GM12878 (cell line): ENCODE measurements at regions not wholly inside any gene's neighbourhood (a gene's known extent, or its start where the extent isn't known, plus 50 kb on each side); places are given as distances from the start of the nearest gene placed in this dataset.

Experiments used
- ATAC-seq: fragments of 200-7000 bp; cut with Tn5 transposase; 3 replicates; pipeline ENCODE4 v1.9.1; 2020; ENCODE audit warnings: mild to moderate bottlenecking, moderate library complexity
- BruUV-seq: library from RNA; stranded (reverse); fragments of 400-500 nt; replicated peaks from 2 replicates; lab custom pipeline; 2021; lab: Mats Ljungman, UMichigan
- CTCF ChIA-PET: fragments of 300-600 bp; sonication (Branson Sonifier 250); formaldehyde crosslinking; extraction: SDS; loops from one replicate; lab custom pipeline; 2021; ENCODE audit warnings: inconsistent platforms; lab: Yijun Ruan, JAX
- POLR2A ChIA-PET: fragments of 350-600 bp; formaldehyde crosslinking; extraction: SDS; loops from one replicate; lab custom pipeline; 2021; ENCODE audit warnings: inconsistent platforms; lab: Charles Lee
- RAD21 ChIA-PET: fragments of 300-600 bp; sonication (Branson Sonifier 250); formaldehyde crosslinking; loops from one replicate; lab custom pipeline; 2023; ENCODE audit warnings: antibody characterized with exemption; ENCODE audit not compliant: unreplicated experiment; lab: Charles Lee
- SMC1A ChIA-PET: fragments of 300-600 bp; sonication (Branson Sonifier 250); formaldehyde crosslinking; loops from one replicate; lab custom pipeline; 2023; ENCODE audit not compliant: unreplicated experiment, uncharacterized antibody; lab: Charles Lee
- DNase-seq: peaks from one replicate; pipeline ENCODE4 v3.0.0-alpha.2; 2011; ENCODE audit warnings: low read depth, low spot score
- FAIRE-seq: peaks from 3 replicates; lab custom pipeline; 2011; peaks lifted over from hg19 to GRCh38; lab: Jason Lieb, UNC
- H2AFZ ChIP-seq: 2 replicates; pipeline ENCODE4 v1.6.0; 2011; ENCODE audit warnings: low read depth, low read length, control low read depth; ENCODE audit not compliant: control insufficient read depth
- H3K27ac ChIP-seq: 2 replicates; pipeline ENCODE4 v1.5.1; 2011; ENCODE audit warnings: control low read depth; ENCODE audit not compliant: control insufficient read depth, insufficient read depth
- H3K27me3 ChIP-seq, 2 experiments: replicated peaks in 1 of 2; 2 replicates each; pipeline versions ENCODE4 v1.6.0 to v1.6.1; 2011; ENCODE audit warnings: low read length in 1 of 2; ENCODE audit not compliant: control insufficient read depth in 2 of 2, insufficient read depth in 2 of 2
- H3K36me3 ChIP-seq, 2 experiments: 2 replicates each; pipeline ENCODE4 v1.5.1; 2011; ENCODE audit warnings: low read length in 1 of 2; ENCODE audit not compliant: control insufficient read depth in 2 of 2, insufficient read depth in 2 of 2
- H3K4me1 ChIP-seq: 2 replicates; pipeline ENCODE4 v1.6.1; 2011; ENCODE audit warnings: mild to moderate bottlenecking, low read length, moderate library complexity, mixed read lengths; ENCODE audit not compliant: control insufficient read depth, insufficient read depth
- H3K4me2 ChIP-seq: 2 replicates; pipeline ENCODE4 v1.6.0; 2011; ENCODE audit warnings: control low read depth; ENCODE audit not compliant: control insufficient read depth, insufficient read depth
- H3K4me3 ChIP-seq: fragments of 200-600 bp; sonication (generic); 2 replicates; pipeline ENCODE4 v1.5.1; 2016
- H3K79me2 ChIP-seq: 2 replicates; pipeline ENCODE4 v1.6.0; 2011; ENCODE audit warnings: low read length; ENCODE audit not compliant: control insufficient read depth, insufficient read depth
- H3K9ac ChIP-seq: 2 replicates; pipeline ENCODE4 v1.8.0; 2011; ENCODE audit warnings: low read length, control low read depth, mixed read lengths; ENCODE audit not compliant: control insufficient read depth, insufficient read depth
- H3K9me3 ChIP-seq: replicated peaks from 3 replicates; pipeline ENCODE4 v1.5.1; 2011; ENCODE audit warnings: mild to moderate bottlenecking, low read length; ENCODE audit not compliant: control insufficient read depth, insufficient read depth
- H4K20me1 ChIP-seq: 2 replicates; pipeline ENCODE4 v1.6.0; 2011; ENCODE audit not compliant: control insufficient read depth, insufficient read depth
- BRCA1 ChIP-seq: IDR thresholded peaks from 2 replicates; pipeline ENCODE4 v1.6.1; 2011; ENCODE audit warnings: low read depth, low read length, improper control_type of control experiment
- CBFB ChIP-seq: IDR thresholded peaks from 2 replicates; pipeline ENCODE4 v1.6.1; 2016; ENCODE audit warnings: antibody characterized with exemption, low read depth
- CBX5 ChIP-seq: sonication (generic); IDR thresholded peaks from 2 replicates; pipeline ENCODE4 v1.6.1; 2016; ENCODE audit warnings: low read depth, moderate library complexity, mild to moderate bottlenecking, inconsistent platforms
- CHD4 ChIP-seq: fragments of 200-600 bp; sonication (generic); IDR thresholded peaks from 2 replicates; pipeline ENCODE4 v1.6.1; 2016; ENCODE audit warnings: mild to moderate bottlenecking
- E2F4 ChIP-seq: IDR thresholded peaks from 2 replicates; pipeline ENCODE4 v1.6.1; 2012; ENCODE audit warnings: low read depth, low read length, improper control_type of control experiment
- EZH2 ChIP-seq: IDR thresholded peaks from 2 replicates; pipeline ENCODE4 v1.6.1; 2012; ENCODE audit warnings: low read depth, mild to moderate bottlenecking, control low read depth, inconsistent platforms, low read length, borderline replicate concordance; ENCODE audit not compliant: control insufficient read depth
- JUNB ChIP-seq: IDR thresholded peaks from 2 replicates; pipeline ENCODE4 v1.6.1; 2016; ENCODE audit warnings: antibody characterized with exemption, mild to moderate bottlenecking
- KAT2A ChIP-seq: conservative IDR thresholded peaks from 2 replicates; pipeline ENCODE4 v1.6.1; 2011; ENCODE audit warnings: low read depth, low read length; ENCODE audit not compliant: control insufficient read depth
- KDM1A ChIP-seq: fragments of 200-600 bp; sonication (generic); IDR thresholded peaks from 2 replicates; pipeline ENCODE4 v1.6.1; 2016; ENCODE audit warnings: borderline replicate concordance
- NFXL1 ChIP-seq: fragments of 450-650 bp; IDR thresholded peaks from 2 replicates; pipeline ENCODE4 v1.6.1; 2017; ENCODE audit warnings: antibody characterized with exemption, mild to moderate bottlenecking, borderline replicate concordance
- NFYA ChIP-seq: IDR thresholded peaks from 2 replicates; pipeline ENCODE4 v1.6.1; 2011; ENCODE audit warnings: low read depth, mild to moderate bottlenecking, low read length, improper control_type of control experiment, borderline replicate concordance
- SIX5 ChIP-seq: IDR thresholded peaks from 2 replicates; pipeline ENCODE4 v1.6.1; 2011; ENCODE audit warnings: mild to moderate bottlenecking, low read depth, low read length, moderate library complexity; ENCODE audit not compliant: severe bottlenecking
- SMAD5 ChIP-seq: IDR thresholded peaks from 2 replicates; pipeline ENCODE4 v1.6.1; 2016; ENCODE audit warnings: antibody characterized with exemption, low read depth
- SREBF2 ChIP-seq: IDR thresholded peaks from 2 replicates; pipeline ENCODE4 v1.6.1; 2012; ENCODE audit warnings: mild to moderate bottlenecking, low read length
- SRF ChIP-seq, 2 experiments: IDR thresholded peaks; 2 replicates each; pipeline ENCODE4 v1.6.1; 2011; ENCODE audit warnings: low read depth in 2 of 2, low read length in 2 of 2, mild to moderate bottlenecking in 1 of 2, moderate library complexity in 1 of 2
- YY1 ChIP-seq: IDR thresholded peaks from 2 replicates; pipeline ENCODE4 v1.6.1; 2011; ENCODE audit warnings: low read depth, mild to moderate bottlenecking, low read length
- ZNF622 ChIP-seq: fragments of 450-650 bp; IDR thresholded peaks from 2 replicates; pipeline ENCODE4 v1.6.1; 2017; ENCODE audit warnings: mild to moderate bottlenecking, inconsistent platforms
- ZZZ3 ChIP-seq: IDR thresholded peaks from 2 replicates; pipeline ENCODE4 v1.6.1; 2011; ENCODE audit warnings: low read depth; ENCODE audit not compliant: control insufficient read depth, insufficient read length
- WGBS: methylation state at CpG from one replicate; pipeline ENCODE4 v1.1.6; 2016; ENCODE audit warnings: low lambda C conversion rate; ENCODE audit not compliant: insufficient replicate concordance, insufficient coverage; ENCODE audit errors: missing lambda C conversion rate; 5-methylcytosine and 5-hydroxymethylcytosine counted together
- in situ Hi-C: fragments of 300-500 bp; cut with MboI; formaldehyde crosslinking; loops from 9 replicates; pipeline ENCODE4 v1.14.3; 2018; ENCODE audit warnings: mixed read lengths
- intact Hi-C: fragments of 100-400 bp; cut with micrococcal nuclease; formaldehyde crosslinking; loops from one replicate; pipeline ENCODE4 v1.14.2; 2022; ENCODE audit not compliant: unreplicated experiment
- TF ChIP-seq, protein P1 (sequence below): IDR thresholded peaks from 2 replicates; pipeline ENCODE4 v1.6.1; 2012; ENCODE audit warnings: improper control_type of control experiment, low read depth, low read length; ENCODE audit not compliant: insufficient replicate concordance

DNA sequence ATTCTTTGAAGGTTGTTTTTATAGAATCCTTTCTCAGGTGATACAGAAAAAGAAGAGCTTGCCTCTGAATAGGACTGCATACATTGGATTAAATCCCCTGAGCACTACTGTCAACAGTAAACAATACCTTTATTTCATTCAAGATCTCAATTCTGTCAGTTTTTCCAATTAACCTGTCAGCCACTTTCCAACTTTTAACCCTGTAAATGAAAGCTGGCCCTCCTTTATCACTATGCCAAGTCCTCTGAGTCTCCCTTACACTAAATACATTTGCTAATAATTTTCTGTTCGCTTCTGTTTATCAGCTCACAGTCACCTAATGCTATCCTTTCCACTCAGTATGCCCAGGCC, 213.7 kb upstream of the ARHGAP42 start:
- no peaks in the 10 kb centered on the region for H3K79me2 ChIP-seq
- no peak overlapping the region for H3K9ac ChIP-seq
- no peak overlapping the region for H3K4me3 ChIP-seq
- no peaks in the 10 kb centered on the region for H3K4me1 ChIP-seq
- no peaks in the 10 kb centered on the region for H3K27me3 ChIP-seq
- H3K4me2 ChIP-seq, result no peak overlapping the region
- ATAC-seq, result no peak
- FAIRE-seq, result no peak
- TF ChIP-seq YY1, result no peak
- no peak for TF ChIP-seq SRF (IDR thresholded peaks at IDR 0.05; ENCODE audit: low read depth in 2 of 2, low read length in 2 of 2)
- no peak for TF ChIP-seq NFXL1
- no peak for TF ChIP-seq CBX5
- TF ChIP-seq ZNF622, result no peak
- TF ChIP-seq, protein P1, sequence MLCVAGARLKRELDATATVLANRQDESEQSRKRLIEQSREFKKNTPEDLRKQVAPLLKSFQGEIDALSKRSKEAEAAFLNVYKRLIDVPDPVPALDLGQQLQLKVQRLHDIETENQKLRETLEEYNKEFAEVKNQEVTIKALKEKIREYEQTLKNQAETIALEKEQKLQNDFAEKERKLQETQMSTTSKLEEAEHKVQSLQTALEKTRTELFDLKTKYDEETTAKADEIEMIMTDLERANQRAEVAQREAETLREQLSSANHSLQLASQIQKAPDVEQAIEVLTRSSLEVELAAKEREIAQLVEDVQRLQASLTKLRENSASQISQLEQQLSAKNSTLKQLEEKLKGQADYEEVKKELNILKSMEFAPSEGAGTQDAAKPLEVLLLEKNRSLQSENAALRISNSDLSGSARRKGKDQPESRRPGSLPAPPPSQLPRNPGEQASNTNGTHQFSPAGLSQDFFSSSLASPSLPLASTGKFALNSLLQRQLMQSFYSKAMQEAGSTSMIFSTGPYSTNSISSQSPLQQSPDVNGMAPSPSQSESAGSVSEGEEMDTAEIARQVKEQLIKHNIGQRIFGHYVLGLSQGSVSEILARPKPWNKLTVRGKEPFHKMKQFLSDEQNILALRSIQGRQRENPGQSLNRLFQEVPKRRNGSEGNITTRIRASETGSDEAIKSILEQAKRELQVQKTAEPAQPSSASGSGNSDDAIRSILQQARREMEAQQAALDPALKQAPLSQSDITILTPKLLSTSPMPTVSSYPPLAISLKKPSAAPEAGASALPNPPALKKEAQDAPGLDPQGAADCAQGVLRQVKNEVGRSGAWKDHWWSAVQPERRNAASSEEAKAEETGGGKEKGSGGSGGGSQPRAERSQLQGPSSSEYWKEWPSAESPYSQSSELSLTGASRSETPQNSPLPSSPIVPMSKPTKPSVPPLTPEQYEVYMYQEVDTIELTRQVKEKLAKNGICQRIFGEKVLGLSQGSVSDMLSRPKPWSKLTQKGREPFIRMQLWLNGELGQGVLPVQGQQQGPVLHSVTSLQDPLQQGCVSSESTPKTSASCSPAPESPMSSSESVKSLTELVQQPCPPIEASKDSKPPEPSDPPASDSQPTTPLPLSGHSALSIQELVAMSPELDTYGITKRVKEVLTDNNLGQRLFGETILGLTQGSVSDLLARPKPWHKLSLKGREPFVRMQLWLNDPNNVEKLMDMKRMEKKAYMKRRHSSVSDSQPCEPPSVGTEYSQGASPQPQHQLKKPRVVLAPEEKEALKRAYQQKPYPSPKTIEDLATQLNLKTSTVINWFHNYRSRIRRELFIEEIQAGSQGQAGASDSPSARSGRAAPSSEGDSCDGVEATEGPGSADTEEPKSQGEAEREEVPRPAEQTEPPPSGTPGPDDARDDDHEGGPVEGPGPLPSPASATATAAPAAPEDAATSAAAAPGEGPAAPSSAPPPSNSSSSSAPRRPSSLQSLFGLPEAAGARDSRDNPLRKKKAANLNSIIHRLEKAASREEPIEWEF, result no peak
- no peak for TF ChIP-seq JUNB
- no peak for TF ChIP-seq EZH2
- no peak for TF ChIP-seq CBFB
- no peak for TF ChIP-seq SMAD5
- TF ChIP-seq CHD4, result no peak
- no peak for TF ChIP-seq SIX5
- no peak for TF ChIP-seq KDM1A
- no peak for TF ChIP-seq ZZZ3
- no peak for TF ChIP-seq KAT2A
- no peak for TF ChIP-seq E2F4
- no peak for TF ChIP-seq SREBF2
- no peak for TF ChIP-seq BRCA1
- no peak for TF ChIP-seq NFYA
- no peak overlapping the region for H3K27ac ChIP-seq
- no peaks in the 10 kb centered on the region for H4K20me1 ChIP-seq
- WGBS, result 0% methylated on average over 1 of the region's 1 CpG
- CTCF ChIA-PET, result no interaction called here
- intact Hi-C loops, result no loop called here
- no TSS peak for BruUV-seq
- SMC1A ChIA-PET, result interaction anchor here (0.6 kb wide), 1 partner anchor 11 kb away, joined by 3 read pairs; no protein-coding TSS in a partner anchor
- no peak for DNase-seq
- no peak overlapping the region for H2AFZ ChIP-seq
- RAD21 ChIA-PET, result no interaction called here
- POLR2A ChIA-PET, result no interaction called here
- no peaks in the 10 kb centered on the region for H3K36me3 ChIP-seq
- no peaks in the 10 kb centered on the region for H3K9me3 ChIP-seq
- in situ Hi-C loops, result no loop called here
